GM12878 (cell line): ENCODE measurements at regions not wholly inside any gene's neighbourhood (a gene's known extent, or its start where the extent isn't known, plus 50 kb on each side); places are given as distances from the start of the nearest gene placed in this dataset.

Experiments
- ATAC-seq: fragments of 200-7000 bp; cut with Tn5 transposase; 3 replicates; pipeline ENCODE4 v1.9.1; 2020; ENCODE audit warnings: mild to moderate bottlenecking, moderate library complexity
- BruUV-seq: library from RNA; stranded (reverse); fragments of 400-500 nt; replicated peaks from 2 replicates; lab custom pipeline; 2021; lab: Mats Ljungman, UMichigan
- CTCF ChIA-PET: fragments of 300-600 bp; sonication (Branson Sonifier 250); formaldehyde crosslinking; extraction: SDS; loops from one replicate; lab custom pipeline; 2021; ENCODE audit warnings: inconsistent platforms; lab: Yijun Ruan, JAX
- POLR2A ChIA-PET: fragments of 350-600 bp; formaldehyde crosslinking; extraction: SDS; loops from one replicate; lab custom pipeline; 2021; ENCODE audit warnings: inconsistent platforms; lab: Charles Lee
- RAD21 ChIA-PET: fragments of 300-600 bp; sonication (Branson Sonifier 250); formaldehyde crosslinking; loops from one replicate; lab custom pipeline; 2023; ENCODE audit warnings: antibody characterized with exemption; ENCODE audit not compliant: unreplicated experiment; lab: Charles Lee
- SMC1A ChIA-PET: fragments of 300-600 bp; sonication (Branson Sonifier 250); formaldehyde crosslinking; loops from one replicate; lab custom pipeline; 2023; ENCODE audit not compliant: unreplicated experiment, uncharacterized antibody; lab: Charles Lee
- DNase-seq: peaks from one replicate; pipeline ENCODE4 v3.0.0-alpha.2; 2011; ENCODE audit warnings: low read depth, low spot score
- FAIRE-seq: peaks from 3 replicates; lab custom pipeline; 2011; peaks lifted over from hg19 to GRCh38; lab: Jason Lieb, UNC
- H2AFZ ChIP-seq: 2 replicates; pipeline ENCODE4 v1.6.0; 2011; ENCODE audit warnings: low read depth, low read length, control low read depth; ENCODE audit not compliant: control insufficient read depth
- H3K27ac ChIP-seq: 2 replicates; pipeline ENCODE4 v1.5.1; 2011; ENCODE audit warnings: control low read depth; ENCODE audit not compliant: control insufficient read depth, insufficient read depth
- H3K27me3 ChIP-seq, 2 experiments: replicated peaks in 1 of 2; 2 replicates each; pipeline versions ENCODE4 v1.6.0 to v1.6.1; 2011; ENCODE audit warnings: low read length in 1 of 2; ENCODE audit not compliant: control insufficient read depth in 2 of 2, insufficient read depth in 2 of 2
- H3K36me3 ChIP-seq, 2 experiments: 2 replicates each; pipeline ENCODE4 v1.5.1; 2011; ENCODE audit warnings: low read length in 1 of 2; ENCODE audit not compliant: control insufficient read depth in 2 of 2, insufficient read depth in 2 of 2
- H3K4me1 ChIP-seq: 2 replicates; pipeline ENCODE4 v1.6.1; 2011; ENCODE audit warnings: mild to moderate bottlenecking, low read length, moderate library complexity, mixed read lengths; ENCODE audit not compliant: control insufficient read depth, insufficient read depth
- H3K4me2 ChIP-seq: 2 replicates; pipeline ENCODE4 v1.6.0; 2011; ENCODE audit warnings: control low read depth; ENCODE audit not compliant: control insufficient read depth, insufficient read depth
- H3K4me3 ChIP-seq: fragments of 200-600 bp; sonication (generic); 2 replicates; pipeline ENCODE4 v1.5.1; 2016
- H3K79me2 ChIP-seq: 2 replicates; pipeline ENCODE4 v1.6.0; 2011; ENCODE audit warnings: low read length; ENCODE audit not compliant: control insufficient read depth, insufficient read depth
- H3K9ac ChIP-seq: 2 replicates; pipeline ENCODE4 v1.8.0; 2011; ENCODE audit warnings: low read length, control low read depth, mixed read lengths; ENCODE audit not compliant: control insufficient read depth, insufficient read depth
- H3K9me3 ChIP-seq: replicated peaks from 3 replicates; pipeline ENCODE4 v1.5.1; 2011; ENCODE audit warnings: mild to moderate bottlenecking, low read length; ENCODE audit not compliant: control insufficient read depth, insufficient read depth
- H4K20me1 ChIP-seq: 2 replicates; pipeline ENCODE4 v1.6.0; 2011; ENCODE audit not compliant: control insufficient read depth, insufficient read depth
- CHD1 ChIP-seq: IDR thresholded peaks from 2 replicates; pipeline ENCODE4 v1.6.1; 2012; ENCODE audit warnings: low read depth, low read length, improper control_type of control experiment
- E4F1 ChIP-seq: fragments of 450-650 bp; IDR thresholded peaks from 2 replicates; pipeline ENCODE4 v1.6.1; 2018; ENCODE audit warnings: borderline replicate concordance, mild to moderate bottlenecking; ENCODE audit not compliant: partially characterized antibody
- FOXM1 ChIP-seq: IDR thresholded peaks from 2 replicates; pipeline ENCODE4 v1.6.1; 2012; ENCODE audit warnings: low read depth, mild to moderate bottlenecking, inconsistent platforms, low read length, moderate library complexity
- IKZF2 ChIP-seq, 2 experiments: fragments of 450-650 bp; IDR thresholded peaks; 2 replicates each; pipeline ENCODE4 v1.6.1; 2017; ENCODE audit warnings: mild to moderate bottlenecking in 2 of 2, moderate library complexity in 2 of 2
- NRF1 ChIP-seq: conservative IDR thresholded peaks from 2 replicates; pipeline ENCODE4 v1.6.1; 2011; ENCODE audit warnings: mild to moderate bottlenecking, low read depth, low read length, improper control_type of control experiment
- PAX5 ChIP-seq: IDR thresholded peaks from 2 replicates; pipeline ENCODE4 v1.6.1; 2011; ENCODE audit warnings: low read depth, low read length, borderline replicate concordance
- PKNOX1 ChIP-seq: fragments of 450-650 bp; IDR thresholded peaks from 2 replicates; pipeline ENCODE4 v1.6.1; 2016; ENCODE audit warnings: mild to moderate bottlenecking
- RELA ChIP-seq: fragments of 450-650 bp; IDR thresholded peaks from 2 replicates; pipeline ENCODE4 v1.8.0; 2014; ENCODE audit warnings: borderline replicate concordance; ENCODE audit not compliant: partially characterized antibody
- SREBF1 ChIP-seq: IDR thresholded peaks from 2 replicates; pipeline ENCODE4 v1.6.1; 2012; ENCODE audit warnings: mild to moderate bottlenecking, low read length
- SUZ12 ChIP-seq: fragments of 200-600 bp; sonication (generic); IDR thresholded peaks from one replicate; pipeline ENCODE4 v1.6.1; 2018; ENCODE audit warnings: antibody characterized with exemption, mild to moderate bottlenecking; ENCODE audit not compliant: unreplicated experiment
- TARDBP ChIP-seq: IDR thresholded peaks from 2 replicates; pipeline ENCODE4 v1.6.1; 2016; ENCODE audit warnings: borderline replicate concordance
- ZBED1 ChIP-seq: IDR thresholded peaks from 2 replicates; pipeline ENCODE4 v1.6.1; 2016; ENCODE audit warnings: borderline replicate concordance
- WGBS: methylation state at CpG from one replicate; pipeline ENCODE4 v1.1.6; 2016; ENCODE audit warnings: low lambda C conversion rate; ENCODE audit not compliant: insufficient replicate concordance, insufficient coverage; ENCODE audit errors: missing lambda C conversion rate; 5-methylcytosine and 5-hydroxymethylcytosine counted together
- in situ Hi-C: fragments of 300-500 bp; cut with MboI; formaldehyde crosslinking; loops from 9 replicates; pipeline ENCODE4 v1.14.3; 2018; ENCODE audit warnings: mixed read lengths
- intact Hi-C: fragments of 100-400 bp; cut with micrococcal nuclease; formaldehyde crosslinking; loops from one replicate; pipeline ENCODE4 v1.14.2; 2022; ENCODE audit not compliant: unreplicated experiment

- H3K4me1 ChIP-seq = no peaks in the 10 kb centered on the region
- ATAC-seq = no peak
- H3K9ac ChIP-seq = no peak overlapping the region
- CTCF ChIA-PET = no interaction called here
- WGBS = 73% methylated on average over 18 of the region's 18 CpGs
- no peak overlapping the region for H3K4me3 ChIP-seq
- SMC1A ChIA-PET = no interaction called here
- H2AFZ ChIP-seq = no peak overlapping the region
- FAIRE-seq = no peak
- TF ChIP-seq SUZ12 = no peak
- TF ChIP-seq NRF1 = no peak
- no peak for TF ChIP-seq FOXM1
- TF ChIP-seq SREBF1 = no peak
- H4K20me1 ChIP-seq = no peaks in the 10 kb centered on the region
- in situ Hi-C loops (no loop called here), intact Hi-C loops (no loop called here)
- no peak overlapping the region for H3K27ac ChIP-seq
- H3K79me2 ChIP-seq = no peaks in the 10 kb centered on the region
- no peak overlapping the region for H3K4me2 ChIP-seq
- no TSS peak for BruUV-seq
- no peak for DNase-seq
- RAD21 ChIA-PET = no interaction called here
- no peaks in the 10 kb centered on the region; the same call in 2 of the 3 replicates for H3K9me3 ChIP-seq
- H3K36me3 ChIP-seq = no peaks in the 10 kb centered on the region
- POLR2A ChIA-PET = no interaction called here
- no peaks in the 10 kb centered on the region for H3K27me3 ChIP-seq
Measured at GRCh38 chr18:78810706-78811105, 168.9 kb upstream of the SALL3 start.

- no peak overlapping the region for H3K27ac ChIP-seq
- in situ Hi-C loops = no loop called here
- DNase-seq = no peak
- no peak for ATAC-seq
- CTCF ChIA-PET = no interaction called here
- no peaks in the 10 kb centered on the region for H4K20me1 ChIP-seq
- no peaks in the 10 kb centered on the region for H3K36me3 ChIP-seq
- SMC1A ChIA-PET = no interaction called here
- H3K79me2 ChIP-seq = no peaks in the 10 kb centered on the region
- no peak for FAIRE-seq
- H3K4me1 ChIP-seq = no peaks in the 10 kb centered on the region
- POLR2A ChIA-PET = no interaction called here
- no peak overlapping the region for H3K9ac ChIP-seq
- no peaks in the 10 kb centered on the region for H3K27me3 ChIP-seq
- no peaks in the 10 kb centered on the region; the same call in 2 of the 3 replicates for H3K9me3 ChIP-seq
- RAD21 ChIA-PET = no interaction called here
- no peak overlapping the region for H3K4me3 ChIP-seq
- intact Hi-C loops = no loop called here
- H2AFZ ChIP-seq = no peak overlapping the region
- WGBS = 39% methylated on average over 5 of the region's 9 CpGs
- no TSS peak for BruUV-seq
- no peak overlapping the region for H3K4me2 ChIP-seq
- TF ChIP-seq PKNOX1 (no peak), E4F1 (no peak), RELA (no peak), ZBED1 (no peak), TARDBP (no peak), IKZF2 (IDR thresholded peaks at IDR 0.05) (no peak), PAX5 (no peak), CHD1 (no peak)
Measured at GRCh38 chr18:78812067-78812466, 167.6 kb upstream of the SALL3 start.
